ENCODE measurements at regions not wholly inside any gene's neighbourhood (a gene's known extent, or its start where the extent isn't known, plus 50 kb on each side); places are given as distances from the start of the nearest gene placed in this dataset.

- Histone ChIP-seq H3K36me3 (ENCODE audit: control insufficient read depth, insufficient read depth, low read length) (no peaks in the 10 kb centered on the region), H3K27me3 (replicated peaks; ENCODE audit: control insufficient read depth, insufficient read depth, low read length, poor library complexity, severe bottlenecking) (no peaks in the 10 kb centered on the region), H3K4me1 (ENCODE audit: control insufficient read depth, insufficient read depth, low read length, poor library complexity, severe bottlenecking) (no peaks in the 10 kb centered on the region), H3K27ac (ENCODE audit: insufficient read depth, low read length, poor library complexity, severe bottlenecking) (no peak overlapping the region), H3K4me3 (ENCODE audit: insufficient read depth, low read depth, low read length, poor library complexity, severe bottlenecking) (no peak overlapping the region), H3K9me3 (ENCODE audit: control insufficient read depth, low read length) (no peaks in the 10 kb centered on the region)
- no peak for DNase-seq
Observed at GRCh38 chr1:56418151-56418631, 161.2 kb downstream of the PLPP3 start.

GRCh38 chr1:56417646-56418045 is 161.7 kb downstream of the PLPP3 start:
- Histone ChIP-seq H3K4me1 (ENCODE audit: control insufficient read depth, insufficient read depth, low read length, poor library complexity, severe bottlenecking) (no peaks in the 10 kb centered on the region), H3K9me3 (ENCODE audit: control insufficient read depth, low read length) (no peaks in the 10 kb centered on the region), H3K27me3 (replicated peaks; ENCODE audit: control insufficient read depth, insufficient read depth, low read length, poor library complexity, severe bottlenecking) (no peaks in the 10 kb centered on the region), H3K27ac (ENCODE audit: insufficient read depth, low read length, poor library complexity, severe bottlenecking) (no peak overlapping the region), H3K36me3 (ENCODE audit: control insufficient read depth, insufficient read depth, low read length) (no peaks in the 10 kb centered on the region), H3K4me3 (ENCODE audit: insufficient read depth, low read depth, low read length, poor library complexity, severe bottlenecking) (no peak overlapping the region)
- DNase-seq, result no peak

GRCh38 chr1:56416495-56416894 is 162.9 kb downstream of the PLPP3 start:
- no peaks in the 10 kb centered on the region for H3K27me3 ChIP-seq (replicated peaks; ENCODE audit: control insufficient read depth, insufficient read depth, low read length, poor library complexity, severe bottlenecking)
- no peak for DNase-seq
- no peaks in the 10 kb centered on the region for H3K36me3 ChIP-seq (ENCODE audit: control insufficient read depth, insufficient read depth, low read length)
- no peaks in the 10 kb centered on the region for H3K4me1 ChIP-seq (ENCODE audit: control insufficient read depth, insufficient read depth, low read length, poor library complexity, severe bottlenecking)
- no peaks in the 10 kb centered on the region for H3K9me3 ChIP-seq (ENCODE audit: control insufficient read depth, low read length)
- H3K27ac ChIP-seq (ENCODE audit: insufficient read depth, low read length, poor library complexity, severe bottlenecking), result no peak overlapping the region
- no peak overlapping the region for H3K4me3 ChIP-seq (ENCODE audit: insufficient read depth, low read depth, low read length, poor library complexity, severe bottlenecking)

GRCh38 chr1:56415720-56416119 is 163.6 kb downstream of the PLPP3 start:
- Histone ChIP-seq H3K27ac (ENCODE audit: insufficient read depth, low read length, poor library complexity, severe bottlenecking) (no peak overlapping the region), H3K36me3 (ENCODE audit: control insufficient read depth, insufficient read depth, low read length) (no peaks in the 10 kb centered on the region), H3K9me3 (ENCODE audit: control insufficient read depth, low read length) (no peaks in the 10 kb centered on the region), H3K4me3 (ENCODE audit: insufficient read depth, low read depth, low read length, poor library complexity, severe bottlenecking) (no peak overlapping the region), H3K27me3 (replicated peaks; ENCODE audit: control insufficient read depth, insufficient read depth, low read length, poor library complexity, severe bottlenecking) (no peaks in the 10 kb centered on the region), H3K4me1 (ENCODE audit: control insufficient read depth, insufficient read depth, low read length, poor library complexity, severe bottlenecking) (no peaks in the 10 kb centered on the region)
- DNase-seq, result no peak

GRCh38 chr1:56415258-56415657 is 164.1 kb downstream of the PLPP3 start:
- no peaks in the 10 kb centered on the region for H3K27me3 ChIP-seq (replicated peaks; ENCODE audit: control insufficient read depth, insufficient read depth, low read length, poor library complexity, severe bottlenecking)
- no peak for DNase-seq
- no peaks in the 10 kb centered on the region for H3K9me3 ChIP-seq (ENCODE audit: control insufficient read depth, low read length)
- H3K27ac ChIP-seq (ENCODE audit: insufficient read depth, low read length, poor library complexity, severe bottlenecking), result no peak overlapping the region
- H3K36me3 ChIP-seq (ENCODE audit: control insufficient read depth, insufficient read depth, low read length), result no peaks in the 10 kb centered on the region
- no peak overlapping the region for H3K4me3 ChIP-seq (ENCODE audit: insufficient read depth, low read depth, low read length, poor library complexity, severe bottlenecking)
- no peaks in the 10 kb centered on the region for H3K4me1 ChIP-seq (ENCODE audit: control insufficient read depth, insufficient read depth, low read length, poor library complexity, severe bottlenecking)

GRCh38 chr1:56414728-56415224 is 164.6 kb downstream of the PLPP3 start:
- DNase-seq, result no peak
- Histone ChIP-seq H3K4me3 (ENCODE audit: insufficient read depth, low read depth, low read length, poor library complexity, severe bottlenecking) (no peak overlapping the region), H3K27me3 (replicated peaks; ENCODE audit: control insufficient read depth, insufficient read depth, low read length, poor library complexity, severe bottlenecking) (no peaks in the 10 kb centered on the region), H3K36me3 (ENCODE audit: control insufficient read depth, insufficient read depth, low read length) (no peaks in the 10 kb centered on the region), H3K9me3 (ENCODE audit: control insufficient read depth, low read length) (no peaks in the 10 kb centered on the region), H3K27ac (ENCODE audit: insufficient read depth, low read length, poor library complexity, severe bottlenecking) (no peak overlapping the region), H3K4me1 (ENCODE audit: control insufficient read depth, insufficient read depth, low read length, poor library complexity, severe bottlenecking) (no peaks in the 10 kb centered on the region)

GRCh38 chr1:56413671-56414199 is 165.6 kb downstream of the PLPP3 start:
- no peak for DNase-seq
- no peaks in the 10 kb centered on the region for H3K36me3 ChIP-seq (ENCODE audit: control insufficient read depth, insufficient read depth, low read length)
- no peaks in the 10 kb centered on the region for H3K4me1 ChIP-seq (ENCODE audit: control insufficient read depth, insufficient read depth, low read length, poor library complexity, severe bottlenecking)

GRCh38 chr1:56411484-56412180 is 167.7 kb downstream of the PLPP3 start:
- Histone ChIP-seq H3K27me3 (replicated peaks; ENCODE audit: control insufficient read depth, insufficient read depth, low read length, poor library complexity, severe bottlenecking) (no peaks in the 10 kb centered on the region), H3K27ac (ENCODE audit: insufficient read depth, low read length, poor library complexity, severe bottlenecking) (no peak overlapping the region), H3K4me1 (ENCODE audit: control insufficient read depth, insufficient read depth, low read length, poor library complexity, severe bottlenecking) (no peaks in the 10 kb centered on the region), H3K4me3 (ENCODE audit: insufficient read depth, low read depth, low read length, poor library complexity, severe bottlenecking) (no peak overlapping the region), H3K9me3 (ENCODE audit: control insufficient read depth, low read length) (no peaks in the 10 kb centered on the region), H3K36me3 (ENCODE audit: control insufficient read depth, insufficient read depth, low read length) (no peaks in the 10 kb centered on the region)
- DNase-seq, result no peak

More at GRCh38 chr1:56413671-56414199, 165.6 kb downstream of the PLPP3 start:
- Histone ChIP-seq H3K9me3 (ENCODE audit: control insufficient read depth, low read length) (no peaks in the 10 kb centered on the region), H3K27ac (ENCODE audit: insufficient read depth, low read length, poor library complexity, severe bottlenecking) (no peak overlapping the region), H3K27me3 (replicated peaks; ENCODE audit: control insufficient read depth, insufficient read depth, low read length, poor library complexity, severe bottlenecking) (no peaks in the 10 kb centered on the region), H3K4me3 (ENCODE audit: insufficient read depth, low read depth, low read length, poor library complexity, severe bottlenecking) (no peak overlapping the region)

- no peaks in the 10 kb centered on the region for H3K9me3 ChIP-seq (ENCODE audit: control insufficient read depth, low read length)
- no peak overlapping the region for H3K27ac ChIP-seq (ENCODE audit: insufficient read depth, low read length, poor library complexity, severe bottlenecking)
- H3K27me3 ChIP-seq (replicated peaks; ENCODE audit: control insufficient read depth, insufficient read depth, low read length, poor library complexity, severe bottlenecking), result no peaks in the 10 kb centered on the region
- H3K4me3 ChIP-seq (ENCODE audit: insufficient read depth, low read depth, low read length, poor library complexity, severe bottlenecking), result no peak overlapping the region
- H3K36me3 ChIP-seq (ENCODE audit: control insufficient read depth, insufficient read depth, low read length), result no peaks in the 10 kb centered on the region
- no peaks in the 10 kb centered on the region for H3K4me1 ChIP-seq (ENCODE audit: control insufficient read depth, insufficient read depth, low read length, poor library complexity, severe bottlenecking)
- DNase-seq, result no peak
Observed at GRCh38 chr1:56411021-56411420, 168.3 kb downstream of the PLPP3 start.

GRCh38 chr1:56410405-56410804 is 169.0 kb downstream of the PLPP3 start:
- Histone ChIP-seq H3K4me3 (ENCODE audit: insufficient read depth, low read depth, low read length, poor library complexity, severe bottlenecking) (no peak overlapping the region), H3K27me3 (replicated peaks; ENCODE audit: control insufficient read depth, insufficient read depth, low read length, poor library complexity, severe bottlenecking) (no peaks in the 10 kb centered on the region), H3K36me3 (ENCODE audit: control insufficient read depth, insufficient read depth, low read length) (no peaks in the 10 kb centered on the region), H3K9me3 (ENCODE audit: control insufficient read depth, low read length) (no peaks in the 10 kb centered on the region), H3K4me1 (ENCODE audit: control insufficient read depth, insufficient read depth, low read length, poor library complexity, severe bottlenecking) (no peaks in the 10 kb centered on the region), H3K27ac (ENCODE audit: insufficient read depth, low read length, poor library complexity, severe bottlenecking) (no peak overlapping the region)
- no peak for DNase-seq
